ENCODE measurements at regions not wholly inside any gene's neighbourhood (a gene's known extent, or its start where the extent isn't known, plus 50 kb on each side); places are given as distances from the start of the nearest gene placed in this dataset.

DNA sequence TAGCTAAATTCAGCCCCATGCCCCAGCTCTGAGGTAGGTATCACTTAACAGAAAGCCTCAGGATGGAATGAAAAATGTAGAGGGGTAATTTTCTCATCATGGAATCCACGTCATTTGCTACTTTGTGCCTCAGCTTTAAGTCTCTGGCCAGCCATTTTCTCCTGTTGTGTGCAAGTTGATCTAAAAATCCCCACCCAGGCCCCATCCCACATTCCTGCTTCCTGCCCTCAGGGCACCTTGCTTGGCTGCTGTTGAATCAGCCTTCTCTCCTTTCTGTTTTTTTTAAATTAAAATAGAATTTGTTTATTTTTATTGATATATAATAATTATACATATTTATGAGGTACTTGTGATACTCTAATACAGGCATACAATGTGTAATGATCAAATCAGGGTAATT lies 179.9 kb upstream of the TSHZ3 start:
- intact Hi-C loops (cut with DNase I), result no loop called here
- H3K9me3 ChIP-seq, result peaks cover 13% of the 10 kb centered on the region
- H3K27ac ChIP-seq, result no peak overlapping the region
- no peaks in the 10 kb centered on the region for H3K36me3 ChIP-seq
- H3K27me3 ChIP-seq (ENCODE audit: low read depth), result no peaks in the 10 kb centered on the region
- TF ChIP-seq, protein P1, sequence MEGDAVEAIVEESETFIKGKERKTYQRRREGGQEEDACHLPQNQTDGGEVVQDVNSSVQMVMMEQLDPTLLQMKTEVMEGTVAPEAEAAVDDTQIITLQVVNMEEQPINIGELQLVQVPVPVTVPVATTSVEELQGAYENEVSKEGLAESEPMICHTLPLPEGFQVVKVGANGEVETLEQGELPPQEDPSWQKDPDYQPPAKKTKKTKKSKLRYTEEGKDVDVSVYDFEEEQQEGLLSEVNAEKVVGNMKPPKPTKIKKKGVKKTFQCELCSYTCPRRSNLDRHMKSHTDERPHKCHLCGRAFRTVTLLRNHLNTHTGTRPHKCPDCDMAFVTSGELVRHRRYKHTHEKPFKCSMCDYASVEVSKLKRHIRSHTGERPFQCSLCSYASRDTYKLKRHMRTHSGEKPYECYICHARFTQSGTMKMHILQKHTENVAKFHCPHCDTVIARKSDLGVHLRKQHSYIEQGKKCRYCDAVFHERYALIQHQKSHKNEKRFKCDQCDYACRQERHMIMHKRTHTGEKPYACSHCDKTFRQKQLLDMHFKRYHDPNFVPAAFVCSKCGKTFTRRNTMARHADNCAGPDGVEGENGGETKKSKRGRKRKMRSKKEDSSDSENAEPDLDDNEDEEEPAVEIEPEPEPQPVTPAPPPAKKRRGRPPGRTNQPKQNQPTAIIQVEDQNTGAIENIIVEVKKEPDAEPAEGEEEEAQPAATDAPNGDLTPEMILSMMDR (IDR thresholded peaks at IDR 0.05), result no peak
- no peak overlapping the region for H3K4me3 ChIP-seq
- ATAC-seq, result no peak
- no peaks in the 10 kb centered on the region for H3K4me1 ChIP-seq
- no peak for DNase-seq

DNA sequence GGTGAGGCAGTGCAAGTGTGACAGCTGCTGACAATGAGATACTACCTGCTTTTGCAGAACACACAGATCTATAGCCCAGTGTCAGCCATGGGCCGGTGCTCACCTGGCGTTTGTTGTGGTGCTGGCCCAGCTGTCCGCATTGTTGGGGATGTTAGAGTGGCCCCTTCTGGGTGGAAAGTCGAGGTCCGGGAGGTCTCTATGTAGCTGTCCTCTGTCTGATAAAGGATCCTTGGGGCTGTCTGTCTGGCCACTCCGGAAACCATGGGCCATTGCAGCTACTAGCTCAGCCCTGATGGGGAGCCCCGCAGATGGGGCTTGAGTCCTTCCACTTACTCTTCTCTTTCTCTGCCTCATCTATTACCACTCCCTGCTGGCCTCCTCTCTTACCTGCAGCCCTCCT lies 181.5 kb upstream of the TSHZ3 start:
- TF ChIP-seq, protein P1 (IDR thresholded peaks at IDR 0.05), result no peak
- intact Hi-C loops (cut with DNase I), result no loop called here
- no peak for DNase-seq

DNA sequence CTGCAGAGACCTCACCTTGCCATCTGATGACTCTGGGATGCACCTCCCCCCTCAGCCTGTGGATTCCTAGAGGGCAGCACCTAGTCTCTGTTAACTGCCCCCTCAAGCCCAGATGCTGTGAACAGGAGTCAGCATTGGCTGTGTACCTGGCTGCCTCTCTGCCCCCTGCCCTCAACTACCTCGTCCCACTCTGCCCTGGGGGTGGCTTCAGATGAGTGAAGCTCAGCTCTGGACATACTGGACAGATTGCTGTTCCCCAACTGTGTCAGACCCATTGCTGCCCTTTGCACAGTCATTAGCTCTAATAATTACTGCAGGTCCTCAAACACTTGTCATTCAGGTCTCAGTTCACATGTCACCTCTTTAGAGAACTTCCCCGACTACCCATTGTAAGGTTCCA lies 182.1 kb upstream of the TSHZ3 start:
- intact Hi-C loops (cut with DNase I), result no loop called here

More for the DNA sequence above, 181.5 kb upstream of the TSHZ3 start:
- H3K9me3 ChIP-seq, result peaks cover 7% of the 10 kb centered on the region
- no peak overlapping the region for H3K4me3 ChIP-seq
- H3K27ac ChIP-seq, result no peak overlapping the region
- H3K4me1 ChIP-seq, result no peaks in the 10 kb centered on the region
- no peaks in the 10 kb centered on the region for H3K27me3 ChIP-seq (ENCODE audit: low read depth)
- no peak for ATAC-seq
- H3K36me3 ChIP-seq, result no peaks in the 10 kb centered on the region

DNA sequence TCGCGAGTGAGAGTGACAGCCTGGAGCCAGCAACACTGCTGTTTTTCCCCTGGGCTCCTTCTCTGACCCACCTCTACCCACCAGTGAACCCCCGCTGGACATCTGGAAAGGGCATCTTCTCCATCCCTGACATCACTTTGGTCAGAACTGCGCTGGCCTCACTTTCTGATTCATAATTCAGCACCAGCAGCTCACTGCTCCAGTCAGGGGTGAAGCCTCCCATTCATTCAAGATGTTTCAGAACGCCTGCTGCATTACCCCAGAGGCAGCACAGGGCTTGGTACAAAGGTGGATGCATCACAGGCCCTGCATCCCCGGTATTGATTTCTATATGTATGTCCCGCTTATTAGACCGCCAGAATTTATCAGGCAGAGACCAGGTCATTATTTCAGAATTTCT lies 182.8 kb upstream of the TSHZ3 start:
- no peak overlapping the region for H3K27ac ChIP-seq
- TF ChIP-seq, protein P1 (IDR thresholded peaks at IDR 0.05), result no peak
- H3K4me3 ChIP-seq, result no peak overlapping the region
- ATAC-seq, result no peak
- DNase-seq, result no peak
- intact Hi-C loops (cut with DNase I), result no loop called here
- H3K27me3 ChIP-seq (ENCODE audit: low read depth), result no peaks in the 10 kb centered on the region
- no peaks in the 10 kb centered on the region for H3K9me3 ChIP-seq
- no peaks in the 10 kb centered on the region for H3K4me1 ChIP-seq
- no peaks in the 10 kb centered on the region for H3K36me3 ChIP-seq

More for the DNA sequence above, 182.1 kb upstream of the TSHZ3 start:
- TF ChIP-seq, protein P1 (IDR thresholded peaks at IDR 0.05), result no peak
- Histone ChIP-seq H3K36me3 (no peaks in the 10 kb centered on the region), H3K4me1 (no peaks in the 10 kb centered on the region), H3K27ac (no peak overlapping the region), H3K27me3 (ENCODE audit: low read depth) (no peaks in the 10 kb centered on the region), H3K9me3 (peaks cover 4% of the 10 kb centered on the region), H3K4me3 (no peak overlapping the region)
- ATAC-seq (no peak), DNase-seq (no peak)

DNA sequence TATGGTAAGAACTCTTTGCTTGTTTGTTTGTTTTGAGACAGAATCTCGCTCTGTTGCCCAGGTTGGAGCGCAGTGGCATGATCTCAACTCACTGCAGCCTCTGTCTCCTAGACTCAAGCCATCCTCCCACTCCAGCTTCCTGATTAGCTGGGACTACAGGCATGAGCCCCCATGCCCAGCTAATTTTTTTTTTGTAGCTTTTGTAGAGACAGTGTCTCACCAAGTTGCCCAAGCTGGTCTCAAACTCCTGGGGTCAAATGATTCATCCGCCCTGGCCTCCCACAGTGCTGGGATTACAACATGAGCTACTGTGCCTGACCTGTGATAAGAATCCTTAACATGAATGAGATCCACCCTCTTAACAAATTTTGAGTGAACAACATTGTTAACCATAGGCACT lies 183.9 kb upstream of the TSHZ3 start:
- H3K27ac ChIP-seq, result no peak overlapping the region
- DNase-seq (no peak), ATAC-seq (no peak)
- H3K9me3 ChIP-seq, result no peaks in the 10 kb centered on the region
- H3K36me3 ChIP-seq, result no peaks in the 10 kb centered on the region
- TF ChIP-seq, protein P1 (IDR thresholded peaks at IDR 0.05), result no peak
- H3K4me1 ChIP-seq, result no peaks in the 10 kb centered on the region
- H3K27me3 ChIP-seq (ENCODE audit: low read depth), result no peaks in the 10 kb centered on the region
- no peak overlapping the region for H3K4me3 ChIP-seq
- intact Hi-C loops (cut with DNase I), result no loop called here

DNA sequence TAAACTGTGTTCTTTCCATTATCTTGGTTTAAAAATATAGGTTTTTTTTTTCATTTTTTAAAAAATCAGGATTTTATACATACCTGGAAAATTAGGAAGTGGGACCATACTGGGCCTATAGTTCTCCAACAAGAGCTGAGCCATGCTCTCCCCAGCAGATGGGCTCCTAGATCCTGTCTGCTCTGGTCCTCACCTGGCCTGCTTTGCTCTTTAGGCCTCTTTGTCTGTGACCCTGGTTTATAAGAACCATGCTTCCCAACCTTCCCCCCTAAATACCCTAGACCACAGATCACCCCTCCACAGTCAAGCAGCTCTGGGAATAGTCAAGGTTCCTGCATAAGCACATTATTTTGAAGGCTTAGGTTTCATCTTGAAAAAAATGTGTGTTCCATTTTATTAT lies 185.0 kb upstream of the TSHZ3 start:
- intact Hi-C loops (cut with DNase I), result no loop called here

More for the DNA sequence above, 185.0 kb upstream of the TSHZ3 start:
- Histone ChIP-seq H3K36me3 (no peaks in the 10 kb centered on the region), H3K27me3 (ENCODE audit: low read depth) (no peaks in the 10 kb centered on the region), H3K4me1 (no peaks in the 10 kb centered on the region), H3K27ac (no peak overlapping the region), H3K4me3 (no peak overlapping the region), H3K9me3 (no peaks in the 10 kb centered on the region)
- no peak for DNase-seq
- TF ChIP-seq, protein P1 (IDR thresholded peaks at IDR 0.05), result no peak
- no peak for ATAC-seq

All from lower lobe of right lung (tissue), 2 donors.